Fibroblast of villous mesenchyme (primary cell): ENCODE measurements at regions not wholly inside any gene's neighbourhood (a gene's known extent, or its start where the extent isn't known, plus 50 kb on each side); places are given as distances from the start of the nearest gene placed in this dataset.

Experiments
- DNase-seq: peaks from one replicate; pipeline ENCODE4 v3.0.0-alpha.2; 2010; ENCODE audit warnings: low read depth
- H3K4me3 ChIP-seq: 2 replicates; pipeline ENCODE4 v1.5.1; 2011; ENCODE audit warnings: low read depth, mild to moderate bottlenecking, low read length
- TF ChIP-seq, protein P1 (sequence below): IDR thresholded peaks from 2 replicates; pipeline ENCODE4 v1.5.1; 2012; ENCODE audit warnings: low read depth, mild to moderate bottlenecking, low read length; ENCODE audit not compliant: insufficient read depth

- no peak for DNase-seq
- H3K4me3 ChIP-seq: no peak overlapping the region
- TF ChIP-seq, protein P1, sequence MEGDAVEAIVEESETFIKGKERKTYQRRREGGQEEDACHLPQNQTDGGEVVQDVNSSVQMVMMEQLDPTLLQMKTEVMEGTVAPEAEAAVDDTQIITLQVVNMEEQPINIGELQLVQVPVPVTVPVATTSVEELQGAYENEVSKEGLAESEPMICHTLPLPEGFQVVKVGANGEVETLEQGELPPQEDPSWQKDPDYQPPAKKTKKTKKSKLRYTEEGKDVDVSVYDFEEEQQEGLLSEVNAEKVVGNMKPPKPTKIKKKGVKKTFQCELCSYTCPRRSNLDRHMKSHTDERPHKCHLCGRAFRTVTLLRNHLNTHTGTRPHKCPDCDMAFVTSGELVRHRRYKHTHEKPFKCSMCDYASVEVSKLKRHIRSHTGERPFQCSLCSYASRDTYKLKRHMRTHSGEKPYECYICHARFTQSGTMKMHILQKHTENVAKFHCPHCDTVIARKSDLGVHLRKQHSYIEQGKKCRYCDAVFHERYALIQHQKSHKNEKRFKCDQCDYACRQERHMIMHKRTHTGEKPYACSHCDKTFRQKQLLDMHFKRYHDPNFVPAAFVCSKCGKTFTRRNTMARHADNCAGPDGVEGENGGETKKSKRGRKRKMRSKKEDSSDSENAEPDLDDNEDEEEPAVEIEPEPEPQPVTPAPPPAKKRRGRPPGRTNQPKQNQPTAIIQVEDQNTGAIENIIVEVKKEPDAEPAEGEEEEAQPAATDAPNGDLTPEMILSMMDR: no peak
Observed at GRCh38 chr20:57023997-57024396, 242.4 kb downstream of the BMP7 start.

GRCh38 chr20:57024849-57025248 lies 241.6 kb downstream of the BMP7 start:
- no peak for DNase-seq
- TF ChIP-seq, protein P1: no peak
- H3K4me3 ChIP-seq: no peak overlapping the region

DNA sequence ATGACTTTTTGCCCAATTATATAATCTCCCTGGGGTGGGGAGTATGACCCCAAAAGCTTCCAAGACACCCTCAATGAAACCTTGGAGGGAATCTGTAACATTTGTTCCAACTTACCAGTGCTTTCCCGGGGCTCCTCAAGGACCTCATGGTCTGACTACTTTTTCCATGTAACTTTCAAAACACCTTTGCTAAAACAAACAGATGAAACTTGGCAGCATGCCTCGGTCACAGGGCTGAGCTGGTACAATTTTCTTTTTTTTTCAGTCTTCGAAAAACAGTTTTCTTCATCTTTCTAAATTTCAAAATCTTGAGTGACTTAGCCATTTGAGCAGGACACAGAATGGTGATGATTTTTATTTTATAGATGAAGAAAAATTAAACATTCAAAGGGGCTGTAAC lies 241.2 kb downstream of the BMP7 start:
- no peak overlapping the region for H3K4me3 ChIP-seq
- no peak for DNase-seq
- TF ChIP-seq, protein P1: no peak

- no peak for DNase-seq
- H3K4me3 ChIP-seq: no peak overlapping the region
- TF ChIP-seq, protein P1: no peak
Observed at GRCh38 chr20:57025666-57026224, 240.7 kb downstream of the BMP7 start.

- no peak overlapping the region for H3K4me3 ChIP-seq
- no peak for DNase-seq
- TF ChIP-seq, protein P1: no peak
Observed at GRCh38 chr20:57027777-57028176, 238.7 kb downstream of the BMP7 start.

DNA sequence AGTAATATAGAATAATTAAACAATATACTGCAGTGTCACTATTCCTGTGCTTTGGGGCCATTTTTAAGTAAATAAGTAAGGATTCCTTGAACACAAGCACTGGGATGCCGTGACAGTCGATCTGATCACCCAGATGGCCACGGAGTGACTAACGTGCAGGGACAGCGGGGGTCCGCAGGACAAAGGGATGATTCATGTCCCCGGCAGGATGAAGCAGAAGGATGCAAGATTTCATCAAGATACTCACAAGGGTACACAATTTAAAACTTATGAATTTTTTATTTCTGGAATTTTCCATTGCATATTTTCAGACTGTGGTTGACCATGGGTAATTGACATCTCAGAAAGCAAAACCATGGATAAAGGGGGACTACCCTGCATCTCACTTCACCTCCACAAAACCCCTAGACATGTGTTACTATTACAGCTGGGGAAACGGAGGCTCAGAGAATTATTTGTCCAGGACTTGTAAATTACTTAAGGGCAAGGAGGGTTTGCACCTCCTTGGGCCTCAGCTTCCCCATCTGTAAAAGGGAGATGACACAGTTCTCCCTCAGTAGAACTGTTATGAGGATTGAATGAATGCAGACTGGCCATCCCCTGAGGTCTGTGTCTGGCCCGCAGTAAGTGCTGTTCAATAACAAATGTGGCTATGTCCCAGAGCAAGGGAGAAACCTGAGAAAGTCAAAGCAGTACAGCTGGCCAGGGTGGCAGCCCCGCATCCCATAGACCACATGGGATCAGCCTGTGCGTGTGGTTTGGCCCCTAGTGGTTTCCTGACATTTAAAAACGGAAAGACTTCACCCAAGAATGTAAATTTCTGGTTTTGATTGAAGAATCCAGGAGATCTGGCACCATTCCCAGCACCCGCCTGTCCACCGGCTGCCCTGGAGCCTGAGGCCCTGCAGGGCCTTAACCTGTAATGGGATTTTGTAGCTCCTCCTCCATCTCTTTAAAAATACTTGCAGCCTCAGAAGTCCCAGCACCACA lies 235.5 kb downstream of the BMP7 start:
- H3K4me3 ChIP-seq: no peak overlapping the region
- TF ChIP-seq, protein P1: no peak
- peak; percentile 86 for DNase-seq
